Endothelial cell (in vitro differentiated cells): ENCODE measurements at regions not wholly inside any gene's neighbourhood (a gene's known extent, or its start where the extent isn't known, plus 50 kb on each side); places are given as distances from the start of the nearest gene placed in this dataset.

ENCODE experiments used
- DNase-seq: peaks from one replicate; pipeline ENCODE4 v3.0.0; 2021; ENCODE audit warnings: low spot score
- H3K27ac Mint-ChIP-seq: one replicate; pipeline ENCODE4 v1.8.0; 2021; ENCODE audit warnings: mixed read lengths, inconsistent platforms; ENCODE audit not compliant: unreplicated experiment
- H3K27me3 Mint-ChIP-seq: one replicate; pipeline ENCODE4 v1.8.0; 2021; ENCODE audit warnings: mild to moderate bottlenecking, moderate library complexity, mixed read lengths, inconsistent platforms; ENCODE audit not compliant: unreplicated experiment
- H3K36me3 Mint-ChIP-seq: one replicate; pipeline ENCODE4 v1.8.0; 2021; ENCODE audit warnings: mild to moderate bottlenecking, low read depth, mixed read lengths, inconsistent platforms; ENCODE audit not compliant: unreplicated experiment
- H3K4me1 Mint-ChIP-seq: one replicate; pipeline ENCODE4 v1.8.0; 2021; ENCODE audit warnings: mild to moderate bottlenecking, mixed read lengths, inconsistent platforms; ENCODE audit not compliant: unreplicated experiment
- H3K4me3 Mint-ChIP-seq: one replicate; pipeline ENCODE4 v1.8.0; 2021; ENCODE audit warnings: mild to moderate bottlenecking, mixed read lengths, inconsistent platforms; ENCODE audit not compliant: unreplicated experiment
- H3K9me3 Mint-ChIP-seq: one replicate; pipeline ENCODE4 v1.8.0; 2021; ENCODE audit warnings: mixed read lengths, inconsistent platforms; ENCODE audit not compliant: unreplicated experiment
- CTCF ChIP-seq: fragments of 200-600 bp; sonication (generic); IDR thresholded peaks from one replicate; pipeline ENCODE4 v1.5.0; 2021; ENCODE audit warnings: antibody characterized with exemption; ENCODE audit not compliant: unreplicated experiment

GRCh38 chr14:60356906-60357550 is 108.0 kb downstream of the PPM1A start:
- Mint-ChIP-seq H3K4me1 (peaks cover 2% of the 10 kb centered on the region), H3K4me3 (no peak overlapping the region), H3K36me3 (no peaks in the 10 kb centered on the region), H3K9me3 (no peaks in the 10 kb centered on the region), H3K27ac (no peak overlapping the region), H3K27me3 (no peaks in the 10 kb centered on the region)
- peak; percentile 13 for DNase-seq
- TF ChIP-seq CTCF, result no peak

GRCh38 chr14:60357551-60358149 is 108.6 kb downstream of the PPM1A start:
- TF ChIP-seq CTCF, result no peak
- Mint-ChIP-seq H3K36me3 (no peaks in the 10 kb centered on the region), H3K4me3 (no peak overlapping the region), H3K9me3 (no peaks in the 10 kb centered on the region), H3K27me3 (no peaks in the 10 kb centered on the region), H3K4me1 (peaks cover 2% of the 10 kb centered on the region), H3K27ac (no peak overlapping the region)
- DNase-seq, result no peak

- no peaks in the 10 kb centered on the region for H3K9me3 Mint-ChIP-seq
- TF ChIP-seq CTCF, result no peak
These were observed 114.3 kb downstream of the PPM1A start for GRCh38 chr14:60363275-60363674.

GRCh38 chr14:60363687-60364086 is 114.7 kb downstream of the PPM1A start:
- Mint-ChIP-seq H3K27me3 (no peaks in the 10 kb centered on the region), H3K27ac (no peak overlapping the region)

More at GRCh38 chr14:60363275-60363674, 114.3 kb downstream of the PPM1A start:
- Mint-ChIP-seq H3K36me3 (no peaks in the 10 kb centered on the region), H3K4me3 (no peak overlapping the region), H3K27ac (no peak overlapping the region), H3K4me1 (no peaks in the 10 kb centered on the region), H3K27me3 (no peaks in the 10 kb centered on the region)
- no peak for DNase-seq

More at GRCh38 chr14:60363687-60364086, 114.7 kb downstream of the PPM1A start:
- Mint-ChIP-seq H3K36me3 (no peaks in the 10 kb centered on the region), H3K4me1 (no peaks in the 10 kb centered on the region), H3K9me3 (no peaks in the 10 kb centered on the region), H3K4me3 (no peak overlapping the region)
- no peak for DNase-seq
- TF ChIP-seq CTCF, result no peak
